HG03378 (cell line): ENCODE measurements at regions not wholly inside any gene's neighbourhood (a gene's known extent, or its start where the extent isn't known, plus 50 kb on each side); places are given as distances from the start of the nearest gene placed in this dataset.
"Not testable (repeated sequence)": the region's sequence is repeated elsewhere in the genome, so short reads cannot be mapped to it uniquely, and the experiment has no call there.

Experiments used
- ATAC-seq: cut with Tn5 transposase; IDR thresholded peaks from one replicate; pipeline ENCODE4 v1.9.1; 2021; ENCODE audit warnings: mild to moderate bottlenecking, moderate library complexity; ENCODE audit not compliant: unreplicated experiment

GRCh38 chr2:106339609-106340008 is 128.6 kb downstream of the RGPD3 start:
- ATAC-seq, result no peak

- ATAC-seq, result no peak
Observed at GRCh38 chr2:106339132-106339531, 129.1 kb downstream of the RGPD3 start.

- no peak for ATAC-seq
Observed at GRCh38 chr2:106338043-106338442, 130.2 kb downstream of the RGPD3 start.

GRCh38 chr2:106336737-106337136 is 131.5 kb downstream of the RGPD3 start:
- ATAC-seq, result no peak

- ATAC-seq, result no peak
Observed at GRCh38 chr2:106336108-106336507, 132.1 kb downstream of the RGPD3 start.

GRCh38 chr2:106334802-106335201 is 133.4 kb downstream of the RGPD3 start:
- no peak for ATAC-seq

- ATAC-seq, result not testable (repeated sequence)
Observed at GRCh38 chr2:106333253-106333873, 134.8 kb downstream of the RGPD3 start.

- no peak for ATAC-seq
Observed at GRCh38 chr2:106332054-106332453, 136.2 kb downstream of the RGPD3 start.

- not testable (repeated sequence) for ATAC-seq
Observed at GRCh38 chr2:106330384-106331261, 136.5 kb upstream of the UXS1 start.

GRCh38 chr2:106323337-106324013 is 129.4 kb upstream of the UXS1 start:
- no peak for ATAC-seq

GRCh38 chr2:106322281-106322680 is 128.2 kb upstream of the UXS1 start:
- ATAC-seq, result no peak

GRCh38 chr2:106320439-106320838 is 126.3 kb upstream of the UXS1 start:
- not testable (repeated sequence) for ATAC-seq

GRCh38 chr2:106316915-106317314 is 122.8 kb upstream of the UXS1 start:
- ATAC-seq, result no peak

- no peak for ATAC-seq
Observed at GRCh38 chr2:106314444-106314843, 120.3 kb upstream of the UXS1 start.

GRCh38 chr2:106311041-106311370 is 116.9 kb upstream of the UXS1 start:
- no peak for ATAC-seq

- peak; percentile 84 for ATAC-seq
Observed at GRCh38 chr2:106307860-106308259, 113.8 kb upstream of the UXS1 start.

GRCh38 chr2:106306387-106306786 is 112.3 kb upstream of the UXS1 start:
- no peak for ATAC-seq

GRCh38 chr2:106304612-106305184 is 110.6 kb upstream of the UXS1 start:
- no peak for ATAC-seq

- ATAC-seq, result no peak
Observed at GRCh38 chr2:106299696-106300095, 105.6 kb upstream of the UXS1 start.

- ATAC-seq, result no peak
Observed at GRCh38 chr2:106296182-106296815, 102.2 kb upstream of the UXS1 start.

- ATAC-seq, result no peak
Observed at GRCh38 chr2:106294182-106294581, 100.1 kb upstream of the UXS1 start.
